Spinal cord (tissue), 9 donors: ENCODE measurements at regions not wholly inside any gene's neighbourhood (a gene's known extent, or its start where the extent isn't known, plus 50 kb on each side); places are given as distances from the start of the nearest gene placed in this dataset.

ENCODE experiments used
- DNase-seq, 6 donors: peaks; one replicate each; pipeline versions ENCODE4 v3.0.0 to v3.0.0-alpha.2; 2013 to 2015; ENCODE audit warnings: low spot score in 6 of 6, low read depth in 4 of 6
- H3K27ac ChIP-seq: one replicate; pipeline ENCODE4 v1.5.1; 2013; ENCODE audit warnings: low read depth, low read length, control low read depth
- H3K27me3 ChIP-seq: one replicate; pipeline ENCODE4 v1.6.1; 2013; ENCODE audit warnings: low read length; ENCODE audit not compliant: control insufficient read depth, insufficient read depth
- H3K36me3 ChIP-seq: one replicate; pipeline ENCODE4 v1.6.1; 2013; ENCODE audit warnings: low read length; ENCODE audit not compliant: control insufficient read depth, insufficient read depth
- H3K4me1 ChIP-seq: one replicate; pipeline ENCODE4 v1.6.1; 2013; ENCODE audit warnings: low read length; ENCODE audit not compliant: control insufficient read depth, insufficient read depth
- H3K4me3 ChIP-seq: one replicate; pipeline ENCODE4 v1.5.1; 2013; ENCODE audit warnings: low read depth, low read length, control low read depth
- H3K9me3 ChIP-seq: one replicate; pipeline ENCODE4 v1.6.1; 2013; ENCODE audit warnings: low read length; ENCODE audit not compliant: control insufficient read depth, insufficient read depth
- WGBS: methylation state at CpG from one replicate; pipeline ENCODE4 v1.1.5; 2013; ENCODE audit warnings: missing lambda C conversion rate; ENCODE audit not compliant: insufficient coverage; 5-methylcytosine and 5-hydroxymethylcytosine counted together
- donor health status: healthy.

GRCh38 chr14:45308745-45309397 lies 55.9 kb upstream of the MIS18BP1 start:
- no peak overlapping the region for H3K4me3 ChIP-seq
- H3K9me3 ChIP-seq: no peaks in the 10 kb centered on the region
- DNase-seq: peak in 1 of 6 donors; percentile 13
- H3K36me3 ChIP-seq: no peaks in the 10 kb centered on the region
- no CpG with 5 or more reads among the region's 1 CpG for WGBS
- H3K27me3 ChIP-seq: no peaks in the 10 kb centered on the region
- H3K27ac ChIP-seq: no peak overlapping the region
- H3K4me1 ChIP-seq: no peaks in the 10 kb centered on the region
